ENCODE measurements at regions not wholly inside any gene's neighbourhood (a gene's known extent, or its start where the extent isn't known, plus 50 kb on each side); places are given as distances from the start of the nearest gene placed in this dataset.

DNA sequence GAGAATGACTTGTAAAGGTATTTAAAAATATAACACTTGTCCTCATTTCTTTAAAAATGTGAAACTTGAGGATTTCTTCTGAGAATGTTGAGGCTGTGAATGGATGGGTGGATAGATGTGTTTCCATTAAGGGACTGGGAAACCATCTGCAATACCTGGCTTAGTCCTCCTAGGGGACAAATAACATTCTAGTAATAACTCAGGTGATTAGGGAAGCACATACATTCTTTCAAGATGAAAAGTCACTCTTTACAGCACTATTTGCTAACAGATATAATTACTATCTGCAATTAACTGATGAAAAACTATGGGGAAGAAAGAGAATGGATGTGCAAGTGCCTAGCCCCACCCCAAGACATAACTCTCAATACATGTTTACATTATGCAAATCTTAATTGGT lies 542.3 kb downstream of the CD83 start:
- no peaks in the 10 kb centered on the region for H3K27me3 ChIP-seq (ENCODE audit: insufficient read depth, poor library complexity, severe bottlenecking)
- no peak for TF ChIP-seq POLR2AphosphoS5 (IDR thresholded peaks at IDR 0.05; ENCODE audit: low read depth)
- TF ChIP-seq, protein P1, sequence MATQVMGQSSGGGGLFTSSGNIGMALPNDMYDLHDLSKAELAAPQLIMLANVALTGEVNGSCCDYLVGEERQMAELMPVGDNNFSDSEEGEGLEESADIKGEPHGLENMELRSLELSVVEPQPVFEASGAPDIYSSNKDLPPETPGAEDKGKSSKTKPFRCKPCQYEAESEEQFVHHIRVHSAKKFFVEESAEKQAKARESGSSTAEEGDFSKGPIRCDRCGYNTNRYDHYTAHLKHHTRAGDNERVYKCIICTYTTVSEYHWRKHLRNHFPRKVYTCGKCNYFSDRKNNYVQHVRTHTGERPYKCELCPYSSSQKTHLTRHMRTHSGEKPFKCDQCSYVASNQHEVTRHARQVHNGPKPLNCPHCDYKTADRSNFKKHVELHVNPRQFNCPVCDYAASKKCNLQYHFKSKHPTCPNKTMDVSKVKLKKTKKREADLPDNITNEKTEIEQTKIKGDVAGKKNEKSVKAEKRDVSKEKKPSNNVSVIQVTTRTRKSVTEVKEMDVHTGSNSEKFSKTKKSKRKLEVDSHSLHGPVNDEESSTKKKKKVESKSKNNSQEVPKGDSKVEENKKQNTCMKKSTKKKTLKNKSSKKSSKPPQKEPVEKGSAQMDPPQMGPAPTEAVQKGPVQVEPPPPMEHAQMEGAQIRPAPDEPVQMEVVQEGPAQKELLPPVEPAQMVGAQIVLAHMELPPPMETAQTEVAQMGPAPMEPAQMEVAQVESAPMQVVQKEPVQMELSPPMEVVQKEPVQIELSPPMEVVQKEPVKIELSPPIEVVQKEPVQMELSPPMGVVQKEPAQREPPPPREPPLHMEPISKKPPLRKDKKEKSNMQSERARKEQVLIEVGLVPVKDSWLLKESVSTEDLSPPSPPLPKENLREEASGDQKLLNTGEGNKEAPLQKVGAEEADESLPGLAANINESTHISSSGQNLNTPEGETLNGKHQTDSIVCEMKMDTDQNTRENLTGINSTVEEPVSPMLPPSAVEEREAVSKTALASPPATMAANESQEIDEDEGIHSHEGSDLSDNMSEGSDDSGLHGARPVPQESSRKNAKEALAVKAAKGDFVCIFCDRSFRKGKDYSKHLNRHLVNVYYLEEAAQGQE (IDR thresholded peaks at IDR 0.05; ENCODE audit: insufficient replicate concordance, low read depth) = no peak
- TF ChIP-seq SPI1 (IDR thresholded peaks at IDR 0.05; ENCODE audit: borderline replicate concordance, low read depth) = no peak
- no peak for TF ChIP-seq GABPA (IDR thresholded peaks at IDR 0.05; ENCODE audit: low read depth)
- TF ChIP-seq, protein P2, sequence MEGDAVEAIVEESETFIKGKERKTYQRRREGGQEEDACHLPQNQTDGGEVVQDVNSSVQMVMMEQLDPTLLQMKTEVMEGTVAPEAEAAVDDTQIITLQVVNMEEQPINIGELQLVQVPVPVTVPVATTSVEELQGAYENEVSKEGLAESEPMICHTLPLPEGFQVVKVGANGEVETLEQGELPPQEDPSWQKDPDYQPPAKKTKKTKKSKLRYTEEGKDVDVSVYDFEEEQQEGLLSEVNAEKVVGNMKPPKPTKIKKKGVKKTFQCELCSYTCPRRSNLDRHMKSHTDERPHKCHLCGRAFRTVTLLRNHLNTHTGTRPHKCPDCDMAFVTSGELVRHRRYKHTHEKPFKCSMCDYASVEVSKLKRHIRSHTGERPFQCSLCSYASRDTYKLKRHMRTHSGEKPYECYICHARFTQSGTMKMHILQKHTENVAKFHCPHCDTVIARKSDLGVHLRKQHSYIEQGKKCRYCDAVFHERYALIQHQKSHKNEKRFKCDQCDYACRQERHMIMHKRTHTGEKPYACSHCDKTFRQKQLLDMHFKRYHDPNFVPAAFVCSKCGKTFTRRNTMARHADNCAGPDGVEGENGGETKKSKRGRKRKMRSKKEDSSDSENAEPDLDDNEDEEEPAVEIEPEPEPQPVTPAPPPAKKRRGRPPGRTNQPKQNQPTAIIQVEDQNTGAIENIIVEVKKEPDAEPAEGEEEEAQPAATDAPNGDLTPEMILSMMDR (IDR thresholded peaks at IDR 0.05; ENCODE audit: insufficient read depth, low read length) = no peak
- no peak overlapping the region for H3K27ac ChIP-seq (replicated peaks)
- H3K4me3 ChIP-seq (replicated peaks; ENCODE audit: insufficient read depth, low read length) = no peak overlapping the region
- no peak for DNase-seq (ENCODE audit: low read depth in 1 of 2, low spot score in 1 of 2)

DNA sequence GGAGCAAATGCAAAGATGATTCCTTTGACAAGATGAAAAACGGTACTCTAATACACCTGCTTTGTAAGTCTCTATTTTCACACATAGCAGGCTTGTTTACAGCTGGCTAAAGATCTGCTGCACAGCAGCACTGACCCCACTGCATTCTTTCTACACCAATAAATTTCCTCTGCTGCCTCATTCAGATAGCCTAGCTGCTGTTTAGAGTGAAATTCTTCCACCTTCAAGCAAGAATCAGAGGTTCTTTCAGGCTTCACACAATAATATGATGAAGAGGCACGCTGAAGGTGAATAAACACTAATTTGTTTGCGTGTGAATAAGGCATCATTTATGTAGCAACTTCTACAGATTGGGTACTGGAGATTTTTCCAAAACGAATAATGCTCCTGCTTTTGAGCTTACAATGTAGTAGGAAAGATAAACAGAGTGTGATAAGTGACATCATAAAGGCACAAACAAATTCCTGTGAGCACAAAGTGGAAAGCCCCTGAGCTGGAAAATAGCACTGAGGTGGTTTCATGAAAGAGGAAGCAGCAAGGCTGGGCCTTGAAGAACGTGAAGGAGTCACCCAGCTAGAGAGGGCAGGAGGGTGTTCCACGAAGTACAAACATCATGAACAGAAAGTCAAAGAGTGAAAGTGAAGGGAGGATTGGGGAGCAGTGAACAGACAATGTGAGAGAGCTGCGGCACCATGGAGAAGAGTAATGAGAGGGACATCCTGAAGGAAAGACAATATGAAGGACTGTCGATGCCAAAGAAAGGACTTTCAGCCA lies 543.4 kb downstream of the CD83 start:
- DNase-seq (ENCODE audit: low read depth in 1 of 2, low spot score in 1 of 2) = peak in 1 of 2 experiments; percentile 68
- H3K4me3 ChIP-seq (replicated peaks; ENCODE audit: insufficient read depth, low read length) = no peak overlapping the region
- H3K27me3 ChIP-seq (ENCODE audit: insufficient read depth, poor library complexity, severe bottlenecking) = no peaks in the 10 kb centered on the region
- TF ChIP-seq GABPA (IDR thresholded peaks at IDR 0.05; ENCODE audit: low read depth) (no peak), POLR2AphosphoS5 (IDR thresholded peaks at IDR 0.05; ENCODE audit: low read depth) (no peak), SPI1 (IDR thresholded peaks at IDR 0.05; ENCODE audit: borderline replicate concordance, low read depth) (peak; percentile 76; the same call in 1 of the 2 replicates)
- TF ChIP-seq, protein P2 (IDR thresholded peaks at IDR 0.05; ENCODE audit: insufficient read depth, low read length) = no peak
- TF ChIP-seq, protein P1 (IDR thresholded peaks at IDR 0.05; ENCODE audit: insufficient replicate concordance, low read depth) = no peak
- no peak overlapping the region; the same call in 1 of the 2 replicates for H3K27ac ChIP-seq (replicated peaks)

DNA sequence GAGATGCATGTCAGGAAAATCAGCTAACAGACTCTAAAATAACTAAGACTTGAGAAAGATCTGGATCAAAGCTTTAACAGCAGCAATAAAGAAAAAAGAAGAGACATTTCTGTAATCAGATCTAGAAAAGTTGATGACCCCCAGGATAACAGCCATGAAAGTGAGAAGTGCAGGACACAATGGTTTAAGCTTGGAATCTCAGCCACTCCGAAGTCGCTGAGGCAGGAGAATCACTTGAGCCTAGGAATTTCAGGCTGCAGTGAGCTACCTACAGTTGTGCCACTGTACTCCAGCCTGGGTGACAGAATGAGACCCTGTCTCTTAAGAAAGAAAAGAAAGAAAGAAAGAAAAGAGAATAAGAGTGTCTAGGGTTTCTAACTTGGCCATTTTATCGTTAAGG lies 544.1 kb downstream of the CD83 start:
- no peak overlapping the region for H3K27ac ChIP-seq (replicated peaks)
- no peak overlapping the region for H3K4me3 ChIP-seq (replicated peaks; ENCODE audit: insufficient read depth, low read length)
- TF ChIP-seq POLR2AphosphoS5 (IDR thresholded peaks at IDR 0.05; ENCODE audit: low read depth) (no peak), GABPA (IDR thresholded peaks at IDR 0.05; ENCODE audit: low read depth) (no peak)
- TF ChIP-seq, protein P2 (IDR thresholded peaks at IDR 0.05; ENCODE audit: insufficient read depth, low read length) = no peak
- DNase-seq (ENCODE audit: low read depth in 1 of 2, low spot score in 1 of 2) = no peak
- no peaks in the 10 kb centered on the region for H3K27me3 ChIP-seq (ENCODE audit: insufficient read depth, poor library complexity, severe bottlenecking)

Data from HL-60 (cell line).